NCI-H82 treated with DMSO at 0.1 percent for 48 hours (cell line): ENCODE measurements at regions not wholly inside any gene's neighbourhood (a gene's known extent, or its start where the extent isn't known, plus 50 kb on each side); places are given as distances from the start of the nearest gene placed in this dataset.
A peak's percentile ranks its signal among the peaks of the same experiment; 100 is the strongest.
"Not testable (repeated sequence)": the region's sequence is repeated elsewhere in the genome, so short reads cannot be mapped to it uniquely, and the experiment has no call there.

Experiments
- DNase-seq: peaks from one replicate; lab custom pipeline; 2025; ENCODE audit not compliant: unreplicated experiment; lab: John Stamatoyannopoulos, UW

DNA sequence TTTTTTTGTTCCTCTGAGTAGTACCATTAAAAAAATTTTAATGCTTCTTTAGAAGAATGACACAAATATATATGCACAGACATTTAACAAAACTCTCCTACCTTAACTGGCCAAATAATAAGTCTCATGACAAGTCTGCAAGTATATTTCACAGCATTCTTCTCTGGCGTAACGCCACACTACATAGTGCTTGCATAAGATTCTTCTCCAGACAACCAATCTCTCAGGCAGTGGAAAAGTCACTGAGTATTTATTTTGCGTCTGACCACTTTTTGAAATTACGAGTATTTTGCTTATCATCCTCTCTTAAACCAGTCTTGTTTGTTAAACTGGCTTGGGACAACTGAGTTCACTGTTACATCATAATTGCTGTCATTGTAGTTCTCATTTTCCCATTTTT lies 749.2 kb downstream of the ADCYAP1 start:
- no peak for DNase-seq

DNA sequence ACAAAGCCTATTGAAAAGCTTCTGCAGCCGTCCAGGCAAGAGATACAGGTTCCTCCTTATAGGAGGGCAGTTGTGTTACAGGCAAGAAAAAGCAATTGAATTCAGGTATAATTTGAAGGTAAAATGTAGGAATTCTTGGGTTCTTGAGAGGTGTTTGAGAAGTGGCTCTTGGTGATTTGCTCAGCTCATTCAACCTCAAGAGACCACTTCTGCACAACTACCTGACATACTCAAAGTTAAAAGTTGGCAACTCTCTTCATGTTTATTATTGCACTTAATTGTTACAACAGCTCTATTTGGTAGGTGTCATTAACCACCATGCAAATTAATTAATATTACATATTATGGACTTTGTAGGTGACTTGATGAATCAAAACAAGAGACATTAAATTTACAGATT lies 753.2 kb downstream of the ADCYAP1 start:
- DNase-seq = no peak

- DNase-seq = no peak
Measured at GRCh38 chr18:1658908-1659566, 754.4 kb downstream of the ADCYAP1 start.

DNA sequence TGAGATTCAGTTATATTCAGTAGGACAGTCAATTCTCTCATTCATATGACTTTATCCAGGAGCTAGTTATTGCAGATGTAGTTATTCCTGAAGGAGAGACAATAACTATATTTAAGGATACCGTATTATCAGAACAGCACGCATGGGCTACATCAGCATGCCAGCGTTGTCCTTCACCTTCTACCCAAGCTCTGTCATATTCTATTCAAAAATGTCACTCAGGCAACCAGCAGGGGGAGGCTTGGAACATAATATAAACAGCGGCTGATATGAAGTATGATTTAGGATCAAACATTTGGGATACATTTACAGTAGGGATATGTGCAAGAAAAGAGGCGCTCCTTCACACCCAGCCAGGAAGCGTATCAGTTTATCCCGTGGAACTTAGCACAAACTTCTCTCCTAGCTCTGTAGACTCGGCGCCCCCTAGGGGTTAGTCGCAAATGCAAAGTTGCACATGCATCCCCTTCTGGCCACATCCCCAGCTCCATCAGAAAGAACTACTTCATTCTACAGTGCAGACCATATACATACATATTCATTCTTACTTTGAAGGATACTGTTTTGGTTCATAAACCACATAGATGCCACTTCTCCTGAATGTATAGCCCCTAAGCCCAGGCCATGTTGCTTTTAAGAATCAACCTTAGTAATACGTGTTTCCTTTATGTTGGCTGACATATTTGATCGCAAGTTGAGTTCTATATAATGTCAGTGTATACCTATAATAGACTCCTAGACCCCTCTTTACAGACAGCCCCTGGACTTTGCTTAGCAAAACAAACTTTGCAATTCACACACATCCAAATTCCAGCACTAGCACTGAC lies 759.4 kb downstream of the ADCYAP1 start:
- DNase-seq = no peak

- no peak for DNase-seq
Measured at GRCh38 chr18:1665079-1665478, 760.4 kb downstream of the ADCYAP1 start.

DNA sequence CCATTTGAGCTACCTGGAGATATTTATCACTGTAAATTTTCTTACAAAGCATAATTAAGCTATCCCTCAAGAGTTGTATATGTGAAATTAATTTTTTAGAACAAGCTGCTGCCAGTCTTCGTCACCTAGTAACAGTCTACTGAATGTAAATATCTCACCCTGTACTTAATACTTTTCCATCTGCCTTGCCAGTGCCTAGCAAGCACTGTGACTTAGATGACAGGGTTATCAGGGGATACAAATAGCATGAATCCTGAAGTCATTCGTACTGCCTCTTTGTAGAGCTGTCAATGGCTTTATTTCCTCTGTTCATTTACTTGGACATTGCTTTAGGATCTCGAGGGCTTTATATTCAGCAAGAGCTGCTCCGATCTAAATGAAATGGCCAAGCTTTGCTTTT lies 763.6 kb downstream of the ADCYAP1 start:
- DNase-seq = no peak

DNA sequence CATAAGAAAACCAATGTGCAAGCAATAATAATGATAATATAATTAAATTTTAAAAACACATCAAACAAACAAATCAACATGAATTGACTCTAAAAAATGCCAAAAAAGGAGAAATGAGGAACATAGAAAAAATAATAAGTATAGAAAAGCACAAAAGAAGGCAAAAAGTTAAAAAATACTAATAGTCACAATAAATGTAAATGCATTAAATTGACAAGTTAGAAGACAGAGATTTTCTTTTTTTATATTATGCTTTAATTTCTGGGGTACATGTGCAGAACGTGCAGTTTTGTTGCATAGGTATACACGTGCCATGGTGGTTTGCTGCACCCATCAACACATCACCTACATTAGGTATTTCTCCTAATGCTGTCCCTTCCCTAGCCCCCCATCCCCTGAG lies 767.0 kb downstream of the ADCYAP1 start:
- not testable (repeated sequence) for DNase-seq

DNA sequence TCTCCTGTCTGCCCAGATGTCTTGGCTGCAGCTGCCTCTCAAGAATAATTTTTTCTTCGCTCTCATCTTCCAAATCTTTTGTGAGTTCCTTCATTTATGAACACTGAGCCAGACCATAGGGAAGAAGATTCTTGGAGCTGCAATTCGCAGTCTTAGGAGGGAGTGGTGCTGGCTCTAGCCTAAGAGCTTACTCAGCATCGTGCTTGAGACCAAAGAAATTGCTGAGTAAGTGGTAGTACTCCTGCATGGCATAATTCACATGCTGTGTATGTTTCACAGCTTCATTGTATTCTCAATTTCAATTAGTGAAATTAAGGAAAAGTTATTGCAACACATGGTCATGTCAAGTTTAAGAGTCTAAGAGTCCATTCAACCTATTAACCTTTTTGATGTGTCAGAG lies 771.7 kb downstream of the ADCYAP1 start:
- DNase-seq = no peak

DNA sequence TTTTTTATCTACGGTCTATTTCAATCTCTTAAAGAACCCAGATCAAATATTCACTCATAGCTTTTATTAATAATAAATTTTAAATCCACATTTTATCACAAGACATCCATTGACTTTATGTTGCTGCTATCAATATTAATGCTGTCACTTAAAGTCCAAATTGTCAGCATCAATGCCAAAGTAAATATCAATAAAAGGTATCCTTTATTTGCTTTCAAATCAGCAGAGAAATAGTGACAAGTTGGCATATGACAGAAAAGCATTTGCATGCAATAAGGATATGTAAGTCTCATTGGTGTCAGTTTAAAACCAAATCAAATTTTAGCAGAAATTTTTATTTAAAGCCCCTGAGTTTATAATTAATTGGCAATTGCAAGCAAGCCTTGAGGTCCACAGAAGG lies 775.4 kb downstream of the ADCYAP1 start:
- no peak for DNase-seq

DNA sequence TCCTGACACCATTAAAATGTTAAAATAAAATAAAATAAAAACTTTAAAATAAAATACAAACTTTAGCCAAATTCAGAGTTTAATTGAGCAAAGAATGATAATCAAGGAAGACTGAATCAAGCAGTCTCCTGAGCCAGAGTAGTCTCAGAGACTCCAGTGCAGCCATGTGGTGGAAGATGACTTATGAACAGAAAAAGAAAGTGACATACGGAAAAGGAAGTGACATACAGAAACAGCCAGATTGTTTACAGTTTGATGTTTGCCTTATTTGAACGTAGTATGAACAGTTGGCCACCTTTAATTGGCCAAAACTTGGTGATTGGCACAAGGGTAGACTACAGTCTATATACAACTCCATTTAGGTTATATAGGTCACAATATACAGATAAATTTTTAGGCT lies 787.2 kb downstream of the ADCYAP1 start:
- no peak for DNase-seq

- DNase-seq = no peak
Measured at GRCh38 chr18:1708006-1708405, 803.3 kb downstream of the ADCYAP1 start.

GRCh38 chr18:1710114-1710513 lies 805.4 kb downstream of the ADCYAP1 start:
- DNase-seq = no peak

DNA sequence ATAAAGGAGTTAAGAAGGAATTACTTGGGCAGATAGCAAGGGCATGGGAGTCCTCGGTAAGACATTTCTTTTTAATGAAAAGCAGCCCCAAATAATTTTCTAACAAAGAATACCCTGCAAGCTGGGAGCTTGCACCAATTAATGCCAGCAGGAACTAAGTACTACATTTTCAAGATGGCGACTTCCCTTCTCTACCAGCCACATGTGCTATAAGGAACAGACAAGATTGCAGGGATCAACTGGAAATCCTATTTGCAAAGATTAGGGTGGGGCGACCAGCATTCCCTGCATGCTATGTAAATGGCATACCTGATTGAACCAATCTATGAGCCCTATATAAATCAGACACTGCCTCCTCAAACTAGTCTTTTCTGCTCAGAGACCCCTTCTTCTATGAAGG lies 827.5 kb downstream of the ADCYAP1 start:
- DNase-seq = no peak

GRCh38 chr18:1746131-1746530 lies 825.2 kb downstream of the METTL4 start:
- peak; percentile 16 for DNase-seq

DNA sequence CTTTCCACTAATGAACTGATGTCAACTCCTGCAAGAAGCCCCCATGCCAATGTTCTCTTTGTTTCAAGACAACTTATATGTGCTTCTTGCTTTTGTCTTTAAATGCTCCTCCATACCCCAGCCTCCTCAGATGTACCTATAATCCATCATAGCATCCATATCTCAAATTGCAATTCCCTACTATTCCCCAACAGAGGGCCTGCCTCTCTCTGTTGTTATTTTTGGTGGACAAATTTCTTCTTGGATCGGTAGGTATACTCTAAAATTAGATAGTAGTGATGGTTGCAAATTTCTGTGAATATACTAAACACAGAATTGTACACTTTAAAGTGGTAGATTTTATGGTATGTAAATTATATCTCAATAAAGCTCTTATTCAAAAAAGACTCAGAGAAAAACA lies 820.1 kb downstream of the METTL4 start:
- DNase-seq = no peak

- no peak for DNase-seq
Measured at GRCh38 chr18:1760901-1761300, 810.4 kb downstream of the METTL4 start.

DNA sequence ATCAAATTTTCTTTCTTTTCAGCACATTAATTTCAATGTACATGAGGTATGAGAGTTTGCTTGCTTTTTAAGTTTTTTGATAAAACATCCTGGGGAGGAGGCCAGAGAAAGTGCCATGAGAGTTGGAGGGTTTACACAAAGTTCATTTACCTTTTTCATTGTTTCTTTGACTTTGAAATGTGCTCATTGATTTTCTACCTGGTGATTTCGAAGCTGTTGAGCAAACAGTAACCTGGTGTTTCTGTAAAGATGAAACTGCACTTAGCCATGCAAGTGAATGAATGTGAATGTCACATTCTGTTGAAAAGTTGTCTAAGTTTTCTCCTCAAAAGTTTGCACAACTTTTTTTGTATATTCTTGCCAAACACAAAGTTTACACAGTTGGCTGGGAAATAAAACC lies 797.0 kb downstream of the METTL4 start:
- no peak for DNase-seq

- no peak for DNase-seq
Measured at GRCh38 chr18:1777843-1778242, 793.5 kb downstream of the METTL4 start.

DNA sequence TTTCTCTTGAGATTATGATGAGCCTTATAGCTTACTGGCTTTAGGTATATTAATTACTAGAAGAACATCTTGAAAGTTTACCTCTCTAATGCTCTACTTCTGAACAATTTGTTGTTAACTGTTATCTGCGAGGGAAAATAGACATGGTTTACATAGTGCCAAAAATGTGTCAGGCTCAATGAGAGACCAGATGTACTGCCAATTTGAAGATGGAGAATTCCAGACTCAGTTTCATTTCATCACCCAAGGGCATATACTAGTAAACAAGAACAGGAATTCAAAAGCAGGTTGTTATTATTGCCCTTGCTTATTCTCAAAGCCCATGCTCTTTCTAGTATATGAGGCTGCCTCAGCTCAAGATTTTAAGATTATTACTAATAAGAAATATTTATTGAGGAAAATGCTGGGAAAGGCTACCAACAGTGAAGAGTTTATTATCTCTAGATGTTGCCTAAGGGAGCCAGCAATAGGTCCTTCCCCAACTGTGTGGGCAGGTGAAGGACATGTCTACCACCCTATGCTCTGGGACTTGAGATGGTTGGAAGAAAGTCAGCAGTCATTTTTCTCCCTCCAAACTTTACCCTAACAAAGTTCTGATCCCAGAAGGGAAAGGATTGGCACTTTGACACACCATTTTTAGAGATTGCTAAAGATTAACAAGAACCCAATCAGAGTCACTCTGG lies 792.7 kb downstream of the METTL4 start:
- DNase-seq = no peak

DNA sequence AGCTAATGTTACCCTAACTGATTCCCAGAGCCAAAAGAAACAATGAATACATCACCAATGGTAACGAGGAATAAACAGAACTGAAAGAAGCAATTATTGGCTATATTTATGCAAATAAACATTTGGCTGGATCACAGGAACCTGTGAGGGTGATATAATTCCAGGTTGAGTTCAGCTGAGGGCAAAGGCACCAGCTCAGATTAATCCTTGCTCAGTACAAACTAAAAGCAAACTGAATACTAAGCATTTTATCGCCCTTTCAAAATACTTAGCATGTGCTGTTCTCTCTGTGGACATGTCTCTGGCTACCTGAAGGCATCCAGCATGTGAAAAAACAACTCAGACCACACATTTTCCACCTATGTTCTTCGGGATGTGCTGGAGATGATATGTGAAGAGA lies 791.7 kb downstream of the METTL4 start:
- no peak for DNase-seq

DNA sequence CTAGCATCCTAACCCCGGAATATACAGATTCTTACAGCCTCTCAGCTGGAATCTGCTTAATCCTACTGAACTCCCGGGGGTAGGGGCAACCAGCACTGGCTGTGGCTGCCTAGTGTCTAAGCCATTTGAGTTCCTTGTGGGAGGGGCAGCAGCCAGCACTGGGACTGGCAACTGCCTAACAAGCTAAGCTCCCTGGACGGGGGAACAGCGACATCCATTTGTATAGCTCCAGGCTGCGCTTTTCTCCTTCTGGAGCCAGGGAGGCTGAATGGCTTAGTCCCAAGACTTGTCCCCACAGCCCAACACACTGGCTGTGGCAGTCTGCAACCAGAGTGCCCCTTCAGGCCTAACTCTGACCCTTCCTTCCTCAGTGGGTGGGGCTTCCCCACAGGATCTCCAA lies 787.2 kb downstream of the METTL4 start:
- peak; percentile 42 for DNase-seq

GRCh38 chr18:1785980-1786379 lies 785.3 kb downstream of the METTL4 start:
- DNase-seq = not testable (repeated sequence)
